Tibial artery (tissue), 4 donors: ENCODE measurements at regions not wholly inside any gene's neighbourhood (a gene's known extent, or its start where the extent isn't known, plus 50 kb on each side); places are given as distances from the start of the nearest gene placed in this dataset.
"Not testable (repeated sequence)": the region's sequence is repeated elsewhere in the genome, so short reads cannot be mapped to it uniquely, and the experiment has no call there.

ENCODE experiments used
- DNase-seq, 2 donors: peaks; one replicate each; pipeline ENCODE4 v3.0.0-alpha.2; 2019
- H3K27ac ChIP-seq, 2 donors: fragments of 200-600 bp; sonication (generic) in 1 of 2; 1 replicate in 1 of 2; 2 replicates in 1 of 2; pipeline ENCODE4 v1.5.1; 2018 to 2019; ENCODE audit warnings: mild to moderate bottlenecking in 1 of 2
- H3K27me3 ChIP-seq, 2 donors: fragments of 200-600 bp; sonication (generic) in 1 of 2; one replicate each; pipeline versions ENCODE4 v1.5.1 to v1.6.0; 2016 to 2019
- H3K36me3 ChIP-seq, 3 donors: fragments of 200-600 bp; sonication (generic) in 2 of 3; one replicate each; pipeline ENCODE4 v1.5.1; 2016 to 2019; ENCODE audit warnings: mild to moderate bottlenecking in 2 of 3
- H3K4me1 ChIP-seq, 4 donors: fragments of 200-600 bp; sonication (generic) in 2 of 4; 1 replicate in 3 of 4; 2 replicates in 1 of 4; pipeline ENCODE4 v1.5.1; 2016 to 2019
- H3K4me3 ChIP-seq, 2 donors: fragments of 200-600 bp; sonication (generic) in 1 of 2; 1 replicate in 1 of 2; 2 replicates in 1 of 2; pipeline ENCODE4 v1.5.1; 2018 to 2019; ENCODE audit warnings: mild to moderate bottlenecking in 2 of 2
- H3K9me3 ChIP-seq, 3 donors: fragments of 200-600 bp; sonication (generic) in 1 of 3; one replicate each; pipeline ENCODE4 v1.5.1; 2016 to 2019
- intact Hi-C: fragments of 100-400 bp; cut with DNase I; formaldehyde crosslinking; loops from one replicate; pipeline ENCODE4 v1.15.0; 2023; ENCODE audit warnings: low total_unique reads
- TF ChIP-seq, protein P1 (sequence below), 2 experiments: fragments of 200-600 bp in 1 of 2; fragments of 450-650 bp in 1 of 2; IDR thresholded peaks; one replicate each; pipeline ENCODE4 v1.5.1; 2017 to 2019; ENCODE audit warnings: antibody characterized with exemption in 2 of 2, mild to moderate bottlenecking in 1 of 2, moderate library complexity in 1 of 2

DNA sequence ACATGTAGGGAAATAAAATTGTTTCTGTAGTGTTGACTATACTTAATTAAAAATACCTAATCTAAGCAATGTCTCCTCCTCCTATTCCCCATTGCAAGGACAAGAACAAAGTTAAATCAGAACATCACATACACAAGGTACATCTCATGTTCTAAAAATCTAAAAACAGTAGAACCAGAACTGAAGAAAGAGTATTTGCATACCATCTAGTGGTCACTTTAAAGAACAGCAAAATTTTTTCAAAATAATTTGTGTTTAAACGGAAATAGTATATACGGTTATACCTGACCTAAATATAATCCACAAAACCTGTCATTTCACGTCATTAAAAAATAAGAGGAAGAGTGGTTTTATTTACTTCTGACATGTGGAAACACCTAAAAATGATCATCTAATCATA is 294.3 kb upstream of the KCNH7 start:
- DNase-seq: no peak
- intact Hi-C loops: no loop called here

DNA sequence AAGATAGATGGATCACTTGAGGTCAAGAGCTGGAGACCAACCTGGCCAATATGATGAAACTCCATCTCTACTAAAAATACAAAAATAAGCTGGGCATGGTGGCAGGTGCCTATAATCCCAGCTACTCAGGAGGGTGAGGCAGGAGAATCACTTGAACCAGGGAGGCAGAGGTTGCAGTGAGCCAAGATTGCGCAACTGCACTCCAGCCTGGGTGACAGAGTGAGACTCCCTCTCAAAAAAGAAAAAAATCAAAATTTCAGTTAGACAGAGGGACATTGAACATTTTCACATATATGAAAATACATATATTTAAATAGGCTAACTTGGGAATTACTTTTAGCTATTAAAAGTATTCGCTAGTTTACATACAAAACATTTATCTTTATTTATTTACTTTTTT is 293.6 kb upstream of the KCNH7 start:
- DNase-seq, H3K27me3 ChIP-seq, H3K4me1 ChIP-seq, H3K27ac ChIP-seq, H3K9me3 ChIP-seq, intact Hi-C loops, H3K4me3 ChIP-seq, H3K36me3 ChIP-seq: not testable (repeated sequence)

More for the DNA sequence above, 294.3 kb upstream of the KCNH7 start:
- Histone ChIP-seq H3K27ac (no peak overlapping the region), H3K4me1 (no peaks in the 10 kb centered on the region), H3K27me3 (no peaks in the 10 kb centered on the region), H3K36me3 (no peaks in the 10 kb centered on the region), H3K9me3 (no peaks in the 10 kb centered on the region), H3K4me3 (no peak overlapping the region)
- TF ChIP-seq, protein P1, sequence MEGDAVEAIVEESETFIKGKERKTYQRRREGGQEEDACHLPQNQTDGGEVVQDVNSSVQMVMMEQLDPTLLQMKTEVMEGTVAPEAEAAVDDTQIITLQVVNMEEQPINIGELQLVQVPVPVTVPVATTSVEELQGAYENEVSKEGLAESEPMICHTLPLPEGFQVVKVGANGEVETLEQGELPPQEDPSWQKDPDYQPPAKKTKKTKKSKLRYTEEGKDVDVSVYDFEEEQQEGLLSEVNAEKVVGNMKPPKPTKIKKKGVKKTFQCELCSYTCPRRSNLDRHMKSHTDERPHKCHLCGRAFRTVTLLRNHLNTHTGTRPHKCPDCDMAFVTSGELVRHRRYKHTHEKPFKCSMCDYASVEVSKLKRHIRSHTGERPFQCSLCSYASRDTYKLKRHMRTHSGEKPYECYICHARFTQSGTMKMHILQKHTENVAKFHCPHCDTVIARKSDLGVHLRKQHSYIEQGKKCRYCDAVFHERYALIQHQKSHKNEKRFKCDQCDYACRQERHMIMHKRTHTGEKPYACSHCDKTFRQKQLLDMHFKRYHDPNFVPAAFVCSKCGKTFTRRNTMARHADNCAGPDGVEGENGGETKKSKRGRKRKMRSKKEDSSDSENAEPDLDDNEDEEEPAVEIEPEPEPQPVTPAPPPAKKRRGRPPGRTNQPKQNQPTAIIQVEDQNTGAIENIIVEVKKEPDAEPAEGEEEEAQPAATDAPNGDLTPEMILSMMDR (IDR thresholded peaks at IDR 0.05): no peak

DNA sequence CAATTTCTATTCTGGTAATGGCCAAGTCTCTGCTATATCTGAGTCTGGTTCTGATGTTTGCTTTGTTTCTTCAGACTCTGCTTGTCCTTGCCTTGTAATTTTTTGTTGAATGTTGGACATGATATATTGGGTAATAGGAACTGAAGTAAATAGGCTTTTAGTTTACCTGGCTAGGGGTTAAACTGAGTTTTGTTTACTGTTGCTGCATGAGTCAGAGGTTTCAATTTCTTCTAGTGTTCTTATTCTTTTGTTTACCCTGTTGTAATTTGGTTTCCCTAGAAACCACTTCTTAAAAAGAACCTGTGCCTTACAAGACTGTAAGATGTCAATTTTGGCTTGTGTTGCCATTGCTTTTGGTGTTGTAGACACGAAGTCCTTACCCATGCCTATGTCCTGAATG is 285.0 kb upstream of the KCNH7 start:
- no peak for DNase-seq
- Histone ChIP-seq H3K4me1 (no peaks in the 10 kb centered on the region), H3K27me3 (no peaks in the 10 kb centered on the region), H3K4me3 (no peak overlapping the region), H3K36me3 (no peaks in the 10 kb centered on the region), H3K27ac (no peak overlapping the region), H3K9me3 (no peaks in the 10 kb centered on the region)
- TF ChIP-seq, protein P1 (IDR thresholded peaks at IDR 0.05): no peak
- intact Hi-C loops: no loop called here

DNA sequence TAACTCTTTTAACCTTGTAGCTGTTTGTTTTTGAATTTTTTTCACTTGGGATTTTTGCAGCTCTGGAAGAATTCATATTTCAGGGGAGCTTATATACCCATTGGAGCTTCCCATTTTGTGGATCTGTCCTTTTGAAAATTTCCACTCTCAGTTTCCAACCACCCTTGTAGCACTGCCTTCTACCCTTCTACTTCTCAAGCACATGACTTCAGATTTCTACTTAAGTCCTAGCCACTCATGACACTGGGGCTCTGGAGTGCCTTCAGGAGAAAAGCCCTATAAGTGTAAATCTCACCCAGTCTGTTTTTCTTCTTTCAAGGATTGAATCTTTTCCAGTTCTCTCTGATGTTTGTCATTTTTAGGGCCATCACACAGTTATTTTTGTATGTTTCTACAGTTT is 283.7 kb upstream of the KCNH7 start:
- intact Hi-C loops: no loop called here
- Histone ChIP-seq H3K27me3 (no peaks in the 10 kb centered on the region), H3K27ac (no peak overlapping the region), H3K4me1 (no peaks in the 10 kb centered on the region), H3K36me3 (no peaks in the 10 kb centered on the region), H3K9me3 (no peaks in the 10 kb centered on the region), H3K4me3 (no peak overlapping the region)
- no peak for DNase-seq
- TF ChIP-seq, protein P1 (IDR thresholded peaks at IDR 0.05): no peak

DNA sequence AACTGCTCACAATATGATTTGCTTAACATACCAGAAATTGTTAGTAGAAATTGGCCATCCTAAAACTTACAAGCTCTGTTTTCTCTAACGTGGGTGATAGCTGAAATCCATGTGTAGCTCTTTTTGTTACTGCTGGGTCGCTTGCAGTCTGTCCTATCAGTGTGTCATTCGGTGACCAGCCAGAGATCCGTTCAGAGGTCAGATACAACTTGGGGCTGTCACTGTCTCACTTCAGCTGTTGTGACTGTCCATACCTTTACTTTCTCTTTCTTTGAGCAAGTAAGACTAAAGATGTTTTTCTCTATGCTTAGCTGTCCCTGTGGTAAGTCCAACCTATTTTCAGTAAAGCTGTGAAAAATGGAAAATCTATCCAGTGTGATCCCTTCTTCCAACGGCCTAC is 282.9 kb upstream of the KCNH7 start:
- H3K4me1 ChIP-seq: no peaks in the 10 kb centered on the region
- intact Hi-C loops: no loop called here
- no peak overlapping the region for H3K27ac ChIP-seq
- no peaks in the 10 kb centered on the region for H3K36me3 ChIP-seq
- no peak overlapping the region for H3K4me3 ChIP-seq
- TF ChIP-seq, protein P1 (IDR thresholded peaks at IDR 0.05): no peak
- H3K9me3 ChIP-seq: no peaks in the 10 kb centered on the region
- no peak for DNase-seq
- no peaks in the 10 kb centered on the region for H3K27me3 ChIP-seq

DNA sequence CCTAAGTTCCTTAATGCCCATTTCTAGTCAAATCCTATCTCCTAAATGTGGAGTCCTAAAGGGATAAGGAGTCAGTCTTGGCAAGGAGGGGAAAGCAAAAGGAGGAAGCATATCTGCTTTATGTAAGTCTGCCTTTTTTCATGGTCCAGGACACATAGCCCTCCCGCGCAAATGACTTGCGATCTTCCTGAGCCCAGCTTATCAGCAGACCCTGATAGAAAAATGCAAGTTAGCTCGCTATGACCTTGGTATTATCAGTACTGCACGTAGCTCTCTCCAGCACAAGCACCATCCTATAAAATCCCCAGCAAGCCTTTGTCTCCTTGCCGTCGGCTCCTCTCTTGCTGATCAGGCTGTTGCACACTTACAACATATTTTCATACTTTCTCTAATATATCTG is 281.4 kb upstream of the KCNH7 start:
- no peak overlapping the region for H3K27ac ChIP-seq
- H3K4me1 ChIP-seq: no peaks in the 10 kb centered on the region
- TF ChIP-seq, protein P1 (IDR thresholded peaks at IDR 0.05): no peak
- no peaks in the 10 kb centered on the region for H3K27me3 ChIP-seq
- no peak overlapping the region for H3K4me3 ChIP-seq
- intact Hi-C loops: no loop called here
- DNase-seq: no peak
- no peaks in the 10 kb centered on the region for H3K9me3 ChIP-seq
- no peaks in the 10 kb centered on the region for H3K36me3 ChIP-seq
